IMR-90 (cell line): ENCODE measurements at regions not wholly inside any gene's neighbourhood (a gene's known extent, or its start where the extent isn't known, plus 50 kb on each side); places are given as distances from the start of the nearest gene placed in this dataset.

Experiments used
- ATAC-seq: fragments of 200-7000 bp; cut with Tn5 transposase; 2 replicates; pipeline ENCODE4 v1.9.1; 2020; ENCODE audit warnings: low read depth, mild to moderate bottlenecking, moderate library complexity
- BruUV-seq: library from RNA; stranded (reverse); fragments of 400-500 nt; replicated peaks from 2 replicates; lab custom pipeline; 2021; lab: Mats Ljungman, UMichigan
- CTCF ChIA-PET: fragments of 300-600 bp; formaldehyde crosslinking; extraction: SDS; loops from one replicate; lab custom pipeline; 2021; ENCODE audit warnings: antibody characterized with exemption; lab: Yijun Ruan, JAX
- POLR2A ChIA-PET: fragments of 300-600 bp; sonication (Branson Sonifier 250); formaldehyde crosslinking; loops from one replicate; lab custom pipeline; 2022; ENCODE audit warnings: antibody characterized with exemption; ENCODE audit not compliant: unreplicated experiment; lab: Charles Lee
- DNase-seq: peaks from one replicate; pipeline ENCODE4 v3.0.0; 2013
- H2AFZ ChIP-seq: replicated peaks from 2 replicates; pipeline ENCODE3; 2013; ENCODE audit warnings: low read length, mild to moderate bottlenecking; ENCODE audit not compliant: poor library complexity
- H2AK5ac ChIP-seq: 2 replicates; pipeline ENCODE4 v1.6.1; 2013; ENCODE audit warnings: low read depth, low read length, inconsistent platforms
- H2AK9ac ChIP-seq: replicated peaks from 2 replicates; pipeline ENCODE3; 2013; ENCODE audit warnings: mild to moderate bottlenecking, low read depth, low read length, moderate library complexity; ENCODE audit not compliant: poor library complexity
- H2BK120ac ChIP-seq: 2 replicates; pipeline ENCODE4 v1.6.1; 2013; ENCODE audit warnings: low read depth, low read length, inconsistent platforms
- H2BK15ac ChIP-seq: 3 replicates; pipeline ENCODE4 v1.6.1; 2013; ENCODE audit warnings: low read depth, low read length, inconsistent platforms
- H2BK20ac ChIP-seq: 2 replicates; pipeline ENCODE4 v1.6.1; 2013; ENCODE audit warnings: low read depth, mild to moderate bottlenecking, inconsistent platforms, low read length, moderate library complexity
- H2BK5ac ChIP-seq: 2 replicates; pipeline ENCODE4 v1.6.1; 2013; ENCODE audit warnings: mild to moderate bottlenecking, low read depth, low read length, inconsistent platforms; ENCODE audit not compliant: poor library complexity, severe bottlenecking
- H3K14ac ChIP-seq: replicated peaks from 2 replicates; pipeline ENCODE4 v1.6.1; 2013; ENCODE audit warnings: low read depth, low read length, inconsistent platforms
- H3K18ac ChIP-seq: 2 replicates; pipeline ENCODE4 v1.6.1; 2013; ENCODE audit warnings: low read depth, low read length, control low read depth
- H3K23ac ChIP-seq: 2 replicates; pipeline ENCODE4 v1.6.1; 2013; ENCODE audit warnings: low read depth, low read length, inconsistent platforms
- H3K27ac ChIP-seq: 2 replicates; pipeline ENCODE4 v1.5.1; 2013; ENCODE audit warnings: mild to moderate bottlenecking, control low read depth, low read length; ENCODE audit not compliant: insufficient read depth
- H3K27me3 ChIP-seq: 2 replicates; pipeline ENCODE4 v1.6.1; 2013; ENCODE audit warnings: low read length; ENCODE audit not compliant: control insufficient read depth, insufficient read depth
- H3K36me3 ChIP-seq: 2 replicates; pipeline ENCODE4 v1.6.1; 2013; ENCODE audit warnings: low read length, mixed read lengths; ENCODE audit not compliant: control insufficient read depth, insufficient read depth
- H3K4ac ChIP-seq: 2 replicates; pipeline ENCODE4 v1.6.1; 2013; ENCODE audit warnings: low read depth, low read length, inconsistent platforms
- H3K4me1 ChIP-seq: 2 replicates; pipeline ENCODE4 v1.6.1; 2013; ENCODE audit warnings: low read length, mixed read lengths; ENCODE audit not compliant: control insufficient read depth, insufficient read depth
- H3K4me2 ChIP-seq: 2 replicates; pipeline ENCODE4 v1.6.1; 2013; ENCODE audit warnings: low read depth, mild to moderate bottlenecking, control low read depth, low read length, moderate library complexity
- H3K4me3 ChIP-seq: 2 replicates; pipeline ENCODE4 v1.5.1; 2013; ENCODE audit warnings: low read depth, mild to moderate bottlenecking, control low read depth, low read length, moderate library complexity; ENCODE audit not compliant: insufficient read depth
- H3K56ac ChIP-seq: 2 replicates; pipeline ENCODE4 v1.6.1; 2013; ENCODE audit warnings: low read length, inconsistent platforms; ENCODE audit not compliant: insufficient read depth; ENCODE audit errors: extremely low read depth
- H3K79me1 ChIP-seq, 2 experiments: 2 replicates each; pipeline ENCODE4 v1.6.1; 2013; ENCODE audit warnings: low read length in 2 of 2, inconsistent platforms in 1 of 2, low read depth in 1 of 2
- H3K9ac ChIP-seq: 2 replicates; pipeline ENCODE4 v1.6.1; 2013; ENCODE audit warnings: low read depth, low read length, control low read depth
- H3K9me1 ChIP-seq: 2 replicates; pipeline ENCODE4 v1.6.1; 2013; ENCODE audit warnings: low read length, inconsistent platforms; ENCODE audit not compliant: insufficient read depth
- H3K9me3 ChIP-seq: 2 replicates; pipeline ENCODE4 v1.6.1; 2013; ENCODE audit warnings: low read length; ENCODE audit not compliant: control insufficient read depth, insufficient read depth
- H4K20me1 ChIP-seq: 2 replicates; pipeline ENCODE4 v1.6.1; 2013; ENCODE audit warnings: low read length, inconsistent platforms; ENCODE audit not compliant: insufficient read depth
- H4K5ac ChIP-seq: 2 replicates; pipeline ENCODE4 v1.6.1; 2013; ENCODE audit warnings: mild to moderate bottlenecking, low read depth, low read length, control low read depth
- H4K8ac ChIP-seq, 2 experiments: 2 replicates each; pipeline ENCODE4 v1.6.1; 2013; ENCODE audit warnings: low read depth in 2 of 2, low read length in 2 of 2, control low read depth in 1 of 2, inconsistent platforms in 1 of 2
- H4K91ac ChIP-seq: 2 replicates; pipeline ENCODE4 v1.6.1; 2013; ENCODE audit warnings: low read depth, low read length, inconsistent platforms; ENCODE audit not compliant: insufficient read depth
- BHLHE40 ChIP-seq: fragments of 150-350 bp; IDR thresholded peaks from 2 replicates; pipeline ENCODE4 v1.6.1; 2016; ENCODE audit warnings: mild to moderate bottlenecking, low read depth, low read length
- CEBPB ChIP-seq: IDR thresholded peaks from 2 replicates; pipeline ENCODE4 v1.6.1; 2012; ENCODE audit warnings: low read depth, low read length, improper control_type of control experiment
- CHD1 ChIP-seq: IDR thresholded peaks from 2 replicates; pipeline ENCODE4 v1.6.1; 2012; ENCODE audit warnings: low read depth, low read length, improper control_type of control experiment
- CTCF ChIP-seq: conservative IDR thresholded peaks from 2 replicates; pipeline ENCODE4 v1.5.1; 2012; ENCODE audit warnings: mild to moderate bottlenecking, low read depth, low read length, improper control_type of control experiment
- ELK1 ChIP-seq: fragments of 150-350 bp; IDR thresholded peaks from 2 replicates; pipeline ENCODE4 v1.6.1; 2016; ENCODE audit warnings: low read depth, mild to moderate bottlenecking, low read length, moderate library complexity, borderline replicate concordance
- FOS ChIP-seq: fragments of 150-350 bp; IDR thresholded peaks from 2 replicates; pipeline ENCODE4 v1.6.1; 2016; ENCODE audit warnings: low read depth, low read length
- MAFK ChIP-seq: IDR thresholded peaks from 2 replicates; pipeline ENCODE4 v1.6.1; 2012; ENCODE audit warnings: low read depth, low read length, improper control_type of control experiment
- MAZ ChIP-seq: IDR thresholded peaks from 2 replicates; pipeline ENCODE4 v1.6.1; 2012; ENCODE audit warnings: low read depth, mild to moderate bottlenecking, low read length, improper control_type of control experiment, moderate library complexity, borderline replicate concordance
- MXI1 ChIP-seq: IDR thresholded peaks from 2 replicates; pipeline ENCODE4 v1.6.1; 2012; ENCODE audit warnings: low read depth, mild to moderate bottlenecking, low read length, moderate library complexity, borderline replicate concordance
- NFE2L2 ChIP-seq: fragments of 150-350 bp; IDR thresholded peaks from 2 replicates; pipeline ENCODE4 v1.6.1; 2016; ENCODE audit warnings: low read depth, mild to moderate bottlenecking, low read length
- POLR2A ChIP-seq: IDR thresholded peaks from 2 replicates; pipeline ENCODE4 v1.6.1; 2012; ENCODE audit warnings: mild to moderate bottlenecking, low read depth, low read length
- RAD21 ChIP-seq: IDR thresholded peaks from 2 replicates; pipeline ENCODE4 v1.6.1; 2012; ENCODE audit warnings: low read length, improper control_type of control experiment
- RCOR1 ChIP-seq: IDR thresholded peaks from 2 replicates; pipeline ENCODE4 v1.6.1; 2012; ENCODE audit warnings: mild to moderate bottlenecking, low read length, improper control_type of control experiment; ENCODE audit not compliant: insufficient replicate concordance
- RFX5 ChIP-seq: IDR thresholded peaks from 2 replicates; pipeline ENCODE4 v1.8.0; 2012; ENCODE audit warnings: low read depth, mild to moderate bottlenecking, low read length, moderate library complexity
- SMC3 ChIP-seq: fragments of 150-350 bp; IDR thresholded peaks from 2 replicates; pipeline ENCODE4 v1.6.1; 2016; ENCODE audit warnings: low read depth, mild to moderate bottlenecking, antibody characterized with exemption, low read length, moderate library complexity
- USF2 ChIP-seq: fragments of 150-350 bp; IDR thresholded peaks from 2 replicates; pipeline ENCODE4 v1.6.1; 2017; ENCODE audit warnings: mild to moderate bottlenecking, antibody characterized with exemption, low read length, low read depth
- WGBS, 2 experiments: methylation state at CpG; one replicate each; pipeline versions ENCODE4 v1.1.5 to v1.1.7; 2013; ENCODE audit warnings: missing lambda C conversion rate in 2 of 2; ENCODE audit not compliant: insufficient read length in 1 of 2; ENCODE audit errors: extremely low coverage in 2 of 2; 5-methylcytosine and 5-hydroxymethylcytosine counted together
- dilution Hi-C: fragments of 300-500 bp; cut with HindIII; formaldehyde crosslinking; loops from one replicate; pipeline ENCODE4 v1.14.3; 2018; ENCODE audit warnings: low sequenced_read_pairs; ENCODE audit not compliant: unreplicated experiment
- in situ Hi-C: fragments of 300-500 bp; cut with MboI; formaldehyde crosslinking; loops from 3 replicates; pipeline ENCODE4 v1.14.3; 2019; ENCODE audit warnings: low sequenced_read_pairs, inconsistent platforms, mixed read lengths
- intact Hi-C: fragments of 100-400 bp; cut with micrococcal nuclease; formaldehyde crosslinking; loops from 2 replicates; pipeline ENCODE4 v1.10.0; 2022

GRCh38 chr4:31791666-31792065, 1071.5 kb downstream of the PCDH7 start:
- DNase-seq, result no peak
- Histone ChIP-seq H3K56ac (no peak overlapping the region), H3K4me3 (no peak overlapping the region), H2BK15ac (no peak overlapping the region), H4K8ac (no peak overlapping the region), H2AK9ac (no peak overlapping the region), H3K14ac (no peak overlapping the region), H2BK5ac (no peak overlapping the region), H3K27me3 (no peaks in the 10 kb centered on the region), H3K27ac (no peak overlapping the region), H3K9me1 (no peaks in the 10 kb centered on the region), H3K9me3 (no peaks in the 10 kb centered on the region; the same call in 1 of the 2 replicates), H2AFZ (no peak overlapping the region), H3K4me1 (no peaks in the 10 kb centered on the region), H2BK20ac (no peak overlapping the region), H2BK120ac (no peak overlapping the region), H3K9ac (no peak overlapping the region), H3K4ac (no peak overlapping the region), H3K4me2 (no peak overlapping the region), H4K91ac (no peak overlapping the region), H4K20me1 (no peaks in the 10 kb centered on the region), H3K79me1 (no peaks in the 10 kb centered on the region), H3K36me3 (no peaks in the 10 kb centered on the region), H3K18ac (no peak overlapping the region), H3K23ac (no peak overlapping the region), H4K5ac (no peak overlapping the region), H2AK5ac (no peak overlapping the region)
- dilution Hi-C loops, result no loop called here
- no peak for ATAC-seq
- intact Hi-C loops, result loop anchor here (5.0 kb wide), 1 partner anchor 49 kb away; no protein-coding TSS in a partner anchor
- WGBS, 2 experiments, result no CpG with 5 or more reads among the region's 1 CpG
- no TSS peak for BruUV-seq
- POLR2A ChIA-PET, result no interaction called here
- CTCF ChIA-PET, result no interaction called here
- TF ChIP-seq POLR2A, result no peak
- no peak for TF ChIP-seq USF2
- no peak for TF ChIP-seq RFX5
- no peak for TF ChIP-seq SMC3
- TF ChIP-seq MAZ, result no peak
- TF ChIP-seq NFE2L2, result no peak
- TF ChIP-seq CHD1, result no peak
- TF ChIP-seq CEBPB, result no peak
- TF ChIP-seq CTCF, result no peak
- no peak for TF ChIP-seq FOS
- TF ChIP-seq ELK1, result no peak
- no peak for TF ChIP-seq RCOR1
- no peak for TF ChIP-seq RAD21
- no peak for TF ChIP-seq MAFK
- no peak for TF ChIP-seq MXI1
- TF ChIP-seq BHLHE40, result no peak
- in situ Hi-C loops, result no loop called here
